Stomach (tissue), 8 donors: ENCODE measurements at regions not wholly inside any gene's neighbourhood (a gene's known extent, or its start where the extent isn't known, plus 50 kb on each side); places are given as distances from the start of the nearest gene placed in this dataset.

Source experiments
- DNase-seq, 2 donors: peaks; one replicate each; pipeline versions ENCODE4 v3.0.0 to v3.0.0-alpha.2; 2013 to 2019
- H3K27ac ChIP-seq, 5 donors: fragments of 200-600 bp in 4 of 5; sonication (generic) in 4 of 5; one replicate each; pipeline ENCODE4 v1.5.1; 2013 to 2019; ENCODE audit warnings: mild to moderate bottlenecking in 1 of 5, moderate library complexity in 1 of 5
- H3K27me3 ChIP-seq, 3 donors: fragments of 200-600 bp; sonication (generic); one replicate each; pipeline ENCODE4 v1.5.1; 2017 to 2019; ENCODE audit warnings: mixed run types in 1 of 3
- H3K36me3 ChIP-seq, 4 donors: fragments of 200-600 bp; sonication (generic); 1 replicate in 3 of 4; 2 replicates in 1 of 4; pipeline ENCODE4 v1.5.1; 2016 to 2019
- H3K4me1 ChIP-seq, 4 donors: fragments of 200-600 bp; sonication (generic); one replicate each; pipeline ENCODE4 v1.5.1; 2016 to 2019
- H3K4me3 ChIP-seq, 4 donors: fragments of 200-600 bp; sonication (generic) in 3 of 4; one replicate each; pipeline ENCODE4 v1.5.1; 2016 to 2019; ENCODE audit warnings: mild to moderate bottlenecking in 1 of 4
- H3K9me3 ChIP-seq, 4 donors: fragments of 200-600 bp; sonication (generic); one replicate each; pipeline ENCODE4 v1.5.1; 2016 to 2019
- EP300 ChIP-seq: sonication (generic); formaldehyde crosslinking; IDR thresholded peaks from one replicate; pipeline ENCODE4 v1.6.1; 2017; ENCODE audit warnings: antibody characterized with exemption
- POLR2A ChIP-seq, 4 donors: fragments of 450-650 bp; IDR thresholded peaks; one replicate each; pipeline ENCODE4 v1.6.1; 2016; ENCODE audit warnings: antibody characterized with exemption in 4 of 4, control low read depth in 2 of 4, mild to moderate bottlenecking in 1 of 4, moderate library complexity in 1 of 4
- POLR2AphosphoS5 ChIP-seq, 3 donors: sonication (generic); formaldehyde crosslinking; IDR thresholded peaks; one replicate each; pipeline ENCODE4 v1.6.1; 2016; ENCODE audit warnings: antibody characterized with exemption in 3 of 3
- WGBS, 5 donors: extraction: QIAGEN DNeasy Blood & Tissue Kit in 3 of 5; methylation state at CpG; one replicate each; pipeline versions ENCODE4 v1.1.5 to v1.1.7; 2013 to 2018; 5-methylcytosine and 5-hydroxymethylcytosine counted together
- intact Hi-C: fragments of 100-400 bp; cut with DNase I; formaldehyde crosslinking; loops from one replicate; pipeline ENCODE4 v1.15.1; 2023; ENCODE audit warnings: low total_unique reads
- TF ChIP-seq, protein P1 (sequence below), 7 experiments: fragments of 450-650 bp in 4 of 7; fragments of 200-600 bp in 3 of 7; sonication (generic) in 3 of 7; IDR thresholded peaks; one replicate each; pipeline ENCODE4 v1.5.1; 2016 to 2019; ENCODE audit warnings: antibody characterized with exemption in 7 of 7, control low read depth in 2 of 7, mild to moderate bottlenecking in 1 of 7
- donor health status: healthy with polysubstance abuse.
- donor health status: Bipolar disorder and iron deficiency.
- donor health status: healthy.

DNA sequence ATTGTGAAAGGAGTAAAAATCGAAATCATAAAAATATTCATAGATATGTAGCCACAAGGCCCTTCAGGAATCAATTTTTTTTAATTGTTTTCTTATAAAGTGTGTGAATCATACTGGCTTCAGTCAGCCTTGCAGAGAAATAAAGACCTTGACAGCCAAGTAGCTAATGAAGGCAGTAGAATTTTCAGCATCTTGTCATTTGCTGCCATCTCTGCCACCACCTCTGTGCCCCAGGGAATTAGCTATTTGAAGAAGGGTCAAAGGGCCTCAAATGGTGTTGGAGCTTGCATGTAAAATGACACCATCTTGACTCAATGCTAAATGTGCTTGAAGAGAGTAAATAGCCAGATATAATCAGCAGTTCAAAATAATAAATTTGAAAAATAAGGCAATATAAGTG lies 359.4 kb upstream of the DCN start:
- WGBS, 5 donors: 78 to 88% (median 81%) methylated on average over 1 of the region's 1 CpG
- DNase-seq: no peak

DNA sequence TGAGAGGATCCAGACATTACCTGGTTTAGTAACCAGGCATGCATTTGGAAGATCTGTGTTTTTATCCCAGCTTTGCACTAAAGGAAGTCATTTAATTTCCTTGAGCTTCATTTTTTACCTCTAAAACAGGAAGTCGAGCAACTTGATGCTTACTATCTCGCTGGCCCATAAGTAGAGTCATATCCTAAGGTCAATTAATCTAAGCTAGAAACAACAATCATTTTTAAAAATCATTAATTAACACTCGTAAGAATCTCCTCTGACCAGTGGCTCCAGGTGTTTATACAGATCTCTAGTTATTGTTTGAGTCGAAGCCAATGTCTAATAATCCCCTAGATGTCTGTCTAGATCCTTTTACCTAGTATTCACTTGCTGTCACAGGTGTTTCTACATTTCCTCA lies 355.8 kb upstream of the DCN start:
- TF ChIP-seq EP300 (no peak), POLR2AphosphoS5 (IDR thresholded peaks at IDR 0.05) (no peak)
- TF ChIP-seq, protein P1, sequence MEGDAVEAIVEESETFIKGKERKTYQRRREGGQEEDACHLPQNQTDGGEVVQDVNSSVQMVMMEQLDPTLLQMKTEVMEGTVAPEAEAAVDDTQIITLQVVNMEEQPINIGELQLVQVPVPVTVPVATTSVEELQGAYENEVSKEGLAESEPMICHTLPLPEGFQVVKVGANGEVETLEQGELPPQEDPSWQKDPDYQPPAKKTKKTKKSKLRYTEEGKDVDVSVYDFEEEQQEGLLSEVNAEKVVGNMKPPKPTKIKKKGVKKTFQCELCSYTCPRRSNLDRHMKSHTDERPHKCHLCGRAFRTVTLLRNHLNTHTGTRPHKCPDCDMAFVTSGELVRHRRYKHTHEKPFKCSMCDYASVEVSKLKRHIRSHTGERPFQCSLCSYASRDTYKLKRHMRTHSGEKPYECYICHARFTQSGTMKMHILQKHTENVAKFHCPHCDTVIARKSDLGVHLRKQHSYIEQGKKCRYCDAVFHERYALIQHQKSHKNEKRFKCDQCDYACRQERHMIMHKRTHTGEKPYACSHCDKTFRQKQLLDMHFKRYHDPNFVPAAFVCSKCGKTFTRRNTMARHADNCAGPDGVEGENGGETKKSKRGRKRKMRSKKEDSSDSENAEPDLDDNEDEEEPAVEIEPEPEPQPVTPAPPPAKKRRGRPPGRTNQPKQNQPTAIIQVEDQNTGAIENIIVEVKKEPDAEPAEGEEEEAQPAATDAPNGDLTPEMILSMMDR (IDR thresholded peaks at IDR 0.05): no peak
- Histone ChIP-seq H3K4me1 (no peaks in the 10 kb centered on the region), H3K4me3 (no peak overlapping the region), H3K27ac (no peak overlapping the region), H3K9me3 (peaks cover 0 to 8% (median 3%) of the 10 kb centered on the region in 4 donors), H3K27me3 (no peaks in the 10 kb centered on the region), H3K36me3 (no peaks in the 10 kb centered on the region)
- DNase-seq: no peak
- intact Hi-C loops: no loop called here
- 59 to 80% (median 75%) methylated on average over 4 of the region's 4 CpGs for WGBS, 5 donors

More for the DNA sequence above, 359.4 kb upstream of the DCN start:
- Histone ChIP-seq H3K4me3 (no peak overlapping the region), H3K27ac (no peak overlapping the region), H3K4me1 (no peaks in the 10 kb centered on the region), H3K9me3 (peaks cover 0 to 7% (median 0%) of the 10 kb centered on the region in 4 donors), H3K36me3 (no peaks in the 10 kb centered on the region), H3K27me3 (no peaks in the 10 kb centered on the region)
- intact Hi-C loops: no loop called here
- TF ChIP-seq EP300 (no peak), POLR2A (IDR thresholded peaks at IDR 0.05) (no peak), POLR2AphosphoS5 (IDR thresholded peaks at IDR 0.05) (no peak)
- TF ChIP-seq, protein P1 (IDR thresholded peaks at IDR 0.05): no peak

DNA sequence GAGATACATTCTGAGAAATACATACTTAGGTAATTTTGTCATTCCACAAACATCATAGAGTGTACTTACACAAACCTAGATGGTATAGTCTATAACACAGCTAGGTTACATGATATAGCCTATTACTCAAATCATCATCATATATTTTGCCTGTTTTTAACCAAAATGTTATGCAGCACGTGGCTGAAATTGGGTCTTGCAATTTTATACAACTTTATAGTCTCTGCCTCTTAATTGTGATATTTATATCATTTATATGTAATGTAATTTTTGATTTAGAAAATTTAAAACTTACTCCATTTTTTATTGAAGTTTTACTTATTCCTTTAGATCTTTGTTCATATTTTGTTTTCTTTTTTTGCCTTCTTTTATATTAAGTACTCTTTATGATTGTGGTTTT lies 350.7 kb upstream of the DCN start:
- Histone ChIP-seq H3K4me3 (no peak overlapping the region), H3K27me3 (no peaks in the 10 kb centered on the region), H3K9me3 (peaks cover 0 to 14% (median 9%) of the 10 kb centered on the region in 4 donors), H3K36me3 (no peaks in the 10 kb centered on the region), H3K4me1 (no peaks in the 10 kb centered on the region), H3K27ac (no peak overlapping the region)
- TF ChIP-seq EP300: no peak
- TF ChIP-seq, protein P1 (IDR thresholded peaks at IDR 0.05): no peak
- no peak for TF ChIP-seq POLR2A (IDR thresholded peaks at IDR 0.05)
- no peak for TF ChIP-seq POLR2AphosphoS5 (IDR thresholded peaks at IDR 0.05)
- intact Hi-C loops: no loop called here
- 83 to 91% (median 90%) methylated on average over 1 of the region's 1 CpG for WGBS, 5 donors
- no peak for DNase-seq

DNA sequence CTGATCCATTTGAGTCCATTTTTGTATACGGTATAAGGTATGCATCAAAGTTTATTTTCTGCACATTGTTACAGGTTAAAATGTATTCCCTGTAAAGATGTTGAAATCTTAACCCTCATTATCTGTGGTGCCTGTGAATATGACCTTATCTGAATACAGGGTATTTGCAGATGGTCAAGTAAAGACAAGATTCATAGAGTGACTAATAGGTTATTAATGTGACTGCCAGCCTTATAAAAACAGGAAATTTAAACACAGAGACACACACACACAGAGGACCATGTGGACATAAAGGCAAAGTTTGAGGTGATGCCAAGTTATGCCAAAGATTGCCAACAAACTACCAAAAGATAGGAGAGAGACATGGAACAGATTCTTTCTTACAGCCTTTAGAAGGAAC lies 347.2 kb upstream of the DCN start:
- no peak overlapping the region for H3K27ac ChIP-seq
- H3K9me3 ChIP-seq: peaks cover 0 to 14% (median 9%) of the 10 kb centered on the region in 4 donors
- 90 to 98% (median 92%) methylated on average over 1 of the region's 1 CpG for WGBS, 5 donors
- H3K4me1 ChIP-seq: no peaks in the 10 kb centered on the region
- H3K4me3 ChIP-seq: no peak overlapping the region
- no peak for TF ChIP-seq POLR2AphosphoS5 (IDR thresholded peaks at IDR 0.05)
- no peak for TF ChIP-seq EP300
- no peak for TF ChIP-seq POLR2A (IDR thresholded peaks at IDR 0.05)
- TF ChIP-seq, protein P1 (IDR thresholded peaks at IDR 0.05): no peak
- no peaks in the 10 kb centered on the region for H3K27me3 ChIP-seq
- H3K36me3 ChIP-seq: no peaks in the 10 kb centered on the region
- no peak for DNase-seq
- intact Hi-C loops: no loop called here
